Medulla oblongata (tissue), 1 donor: ENCODE measurements at regions not wholly inside any gene's neighbourhood (a gene's known extent, or its start where the extent isn't known, plus 50 kb on each side); places are given as distances from the start of the nearest gene placed in this dataset.

Source experiments
- DNase-seq: peaks from one replicate; pipeline ENCODE4 v3.0.0-alpha.2; 2015; ENCODE audit errors: extremely low spot score

- DNase-seq, result no peak
Measured at GRCh38 chr1:224504297-224505041, 69.9 kb upstream of the WDR26 start.

GRCh38 chr1:224505454-224506093 is 71.0 kb upstream of the WDR26 start:
- DNase-seq, result no peak

- DNase-seq, result no peak
Measured at GRCh38 chr1:224506141-224506814, 71.7 kb upstream of the WDR26 start.

- DNase-seq, result no peak
Measured at GRCh38 chr1:224507771-224508523, 73.3 kb upstream of the WDR26 start.

GRCh38 chr1:224509907-224510306 is 75.3 kb upstream of the WDR26 start:
- DNase-seq, result peak; percentile 14

- DNase-seq, result no peak
Measured at GRCh38 chr1:224510880-224511645, 76.5 kb upstream of the WDR26 start.

- DNase-seq, result no peak
Measured at GRCh38 chr1:224512600-224513151, 78.1 kb upstream of the WDR26 start.

- DNase-seq, result no peak
Measured at GRCh38 chr1:224513383-224513782, 78.8 kb upstream of the WDR26 start.

GRCh38 chr1:224513787-224514209 is 79.2 kb upstream of the WDR26 start:
- peak; percentile 88 for DNase-seq

- DNase-seq, result no peak
Measured at GRCh38 chr1:224517171-224517570, 82.6 kb upstream of the WDR26 start.

GRCh38 chr1:224518528-224518927 is 83.9 kb upstream of the WDR26 start:
- no peak for DNase-seq

- DNase-seq, result no peak
Measured at GRCh38 chr1:224519874-224520273, 85.3 kb upstream of the WDR26 start.

- no peak for DNase-seq
Measured at GRCh38 chr1:224520808-224521207, 86.2 kb upstream of the WDR26 start.

- DNase-seq, result no peak
Measured at GRCh38 chr1:224521904-224522734, 87.5 kb upstream of the WDR26 start.

- DNase-seq, result no peak
Measured at GRCh38 chr1:224523676-224524075, 89.1 kb upstream of the WDR26 start.

GRCh38 chr1:224524679-224525078 is 90.1 kb upstream of the WDR26 start:
- no peak for DNase-seq

- DNase-seq, result no peak
Measured at GRCh38 chr1:224525411-224526040, 90.6 kb upstream of the CNIH3 start.

GRCh38 chr1:224526771-224527170 is 89.3 kb upstream of the CNIH3 start:
- no peak for DNase-seq

- DNase-seq, result no peak
Measured at GRCh38 chr1:224528900-224529299, 87.2 kb upstream of the CNIH3 start.

- DNase-seq, result no peak
Measured at GRCh38 chr1:224529844-224530243, 86.3 kb upstream of the CNIH3 start.
